AG09309 (cell line): ENCODE measurements at regions not wholly inside any gene's neighbourhood (a gene's known extent, or its start where the extent isn't known, plus 50 kb on each side); places are given as distances from the start of the nearest gene placed in this dataset.

Experiments
- DNase-seq: peaks from one replicate; pipeline ENCODE4 v3.0.0-alpha.2; 2010; ENCODE audit warnings: low read depth
- H3K4me3 ChIP-seq: 2 replicates; pipeline ENCODE4 v1.5.1; 2011; ENCODE audit warnings: mild to moderate bottlenecking, low read depth, low read length, moderate library complexity; ENCODE audit not compliant: control insufficient read depth
- TF ChIP-seq, protein P1 (sequence below): IDR thresholded peaks from 2 replicates; pipeline ENCODE4 v1.5.1; 2011; ENCODE audit warnings: mild to moderate bottlenecking, low read depth, low read length, inconsistent platforms; ENCODE audit not compliant: insufficient read depth, control insufficient read depth; ENCODE audit errors: missing control alignments

DNA sequence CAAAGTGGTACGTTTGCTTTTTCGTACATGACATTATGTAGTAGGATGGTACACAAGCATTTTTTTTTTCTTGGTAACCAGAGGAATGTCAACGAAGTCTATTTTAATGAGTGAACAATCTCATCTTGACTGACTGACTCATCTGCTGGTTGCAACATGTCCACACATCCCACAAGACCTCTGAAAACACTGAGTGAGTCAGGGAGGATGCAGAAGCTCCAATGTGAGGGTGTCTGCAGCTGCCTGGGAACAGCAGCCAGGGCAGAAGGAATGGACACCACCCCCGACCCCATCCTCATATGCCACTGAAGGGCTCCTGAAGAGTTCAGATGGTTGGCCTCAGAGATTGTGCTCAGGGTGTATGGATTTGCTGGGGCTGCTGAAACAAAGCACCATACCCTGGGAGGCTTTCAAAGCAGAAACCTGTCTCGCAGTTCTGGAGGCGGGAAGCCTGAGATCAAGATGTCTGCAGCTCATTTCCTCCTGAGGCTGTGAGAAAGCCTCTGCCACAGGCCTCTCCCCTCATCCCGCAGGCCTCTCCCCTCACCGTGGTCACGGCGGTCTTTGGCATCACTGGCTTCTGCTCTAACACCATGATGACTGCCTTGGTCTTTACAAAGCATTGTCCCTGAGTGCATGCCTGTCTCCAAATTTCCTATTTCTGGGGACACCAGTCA lies 124.6 kb downstream of the LRATD1 start:
- H3K4me3 ChIP-seq: no peak overlapping the region
- DNase-seq: peak; percentile 59
- TF ChIP-seq, protein P1, sequence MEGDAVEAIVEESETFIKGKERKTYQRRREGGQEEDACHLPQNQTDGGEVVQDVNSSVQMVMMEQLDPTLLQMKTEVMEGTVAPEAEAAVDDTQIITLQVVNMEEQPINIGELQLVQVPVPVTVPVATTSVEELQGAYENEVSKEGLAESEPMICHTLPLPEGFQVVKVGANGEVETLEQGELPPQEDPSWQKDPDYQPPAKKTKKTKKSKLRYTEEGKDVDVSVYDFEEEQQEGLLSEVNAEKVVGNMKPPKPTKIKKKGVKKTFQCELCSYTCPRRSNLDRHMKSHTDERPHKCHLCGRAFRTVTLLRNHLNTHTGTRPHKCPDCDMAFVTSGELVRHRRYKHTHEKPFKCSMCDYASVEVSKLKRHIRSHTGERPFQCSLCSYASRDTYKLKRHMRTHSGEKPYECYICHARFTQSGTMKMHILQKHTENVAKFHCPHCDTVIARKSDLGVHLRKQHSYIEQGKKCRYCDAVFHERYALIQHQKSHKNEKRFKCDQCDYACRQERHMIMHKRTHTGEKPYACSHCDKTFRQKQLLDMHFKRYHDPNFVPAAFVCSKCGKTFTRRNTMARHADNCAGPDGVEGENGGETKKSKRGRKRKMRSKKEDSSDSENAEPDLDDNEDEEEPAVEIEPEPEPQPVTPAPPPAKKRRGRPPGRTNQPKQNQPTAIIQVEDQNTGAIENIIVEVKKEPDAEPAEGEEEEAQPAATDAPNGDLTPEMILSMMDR: no peak

DNA sequence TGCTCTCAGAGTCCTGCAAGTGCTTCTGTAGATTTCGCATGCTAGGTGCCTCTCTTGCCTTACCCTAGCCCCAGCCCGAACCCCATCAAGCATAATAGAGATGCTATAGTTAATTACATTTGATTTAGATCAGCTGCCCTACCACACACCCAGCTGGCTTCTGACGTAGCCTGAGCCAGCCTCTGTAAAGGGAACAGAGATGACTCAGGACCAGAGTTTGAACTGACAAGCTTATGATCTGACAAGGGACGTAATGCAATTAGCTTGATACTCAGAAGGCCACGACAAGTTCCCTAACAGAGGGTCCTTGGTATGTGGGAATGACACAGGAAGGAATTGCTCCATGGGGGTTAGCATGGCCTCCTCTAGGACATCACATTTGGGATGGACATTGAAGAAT lies 126.6 kb downstream of the LRATD1 start:
- no peak overlapping the region for H3K4me3 ChIP-seq
- no peak for DNase-seq
- TF ChIP-seq, protein P1: no peak

DNA sequence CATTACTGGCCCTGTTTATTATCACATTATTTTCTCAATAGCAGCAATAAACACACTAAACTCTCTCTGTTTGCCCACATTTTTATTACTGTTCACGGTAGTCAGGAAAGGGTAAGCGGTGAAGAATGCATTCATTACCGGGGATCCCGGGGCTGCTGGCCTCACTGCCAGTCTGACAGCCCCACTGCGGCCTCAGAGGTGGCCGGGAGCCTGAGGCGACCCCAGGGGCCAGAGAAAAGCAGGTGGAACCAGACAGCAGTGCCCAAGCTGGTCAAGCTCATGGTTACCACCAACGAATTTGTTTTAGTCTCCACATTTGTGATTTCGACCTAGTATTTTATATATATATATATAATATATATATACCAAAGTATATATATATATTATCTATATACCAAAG lies 127.7 kb downstream of the LRATD1 start:
- no peak for DNase-seq
- TF ChIP-seq, protein P1: no peak
- H3K4me3 ChIP-seq: no peak overlapping the region

DNA sequence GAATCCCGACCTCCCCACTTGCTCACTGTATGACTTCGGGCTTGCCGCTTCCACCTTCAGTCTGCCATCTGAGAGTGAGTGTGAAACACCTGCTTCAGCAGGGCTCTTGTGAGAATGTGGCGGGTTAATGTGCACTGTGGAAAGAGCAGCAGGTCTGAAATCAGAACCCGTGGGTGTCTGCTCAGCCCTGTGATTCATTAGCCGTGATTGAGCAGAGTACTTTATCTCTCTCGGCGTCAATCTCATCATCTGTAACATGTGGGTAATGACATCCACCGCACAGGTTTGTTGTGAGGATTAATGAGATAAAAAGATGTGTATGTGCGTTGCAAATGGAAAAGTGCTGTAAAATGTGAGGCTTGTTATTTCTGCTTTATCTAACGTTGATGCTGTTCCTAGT lies 128.6 kb downstream of the LRATD1 start:
- DNase-seq: no peak
- TF ChIP-seq, protein P1: no peak
- H3K4me3 ChIP-seq: no peak overlapping the region

DNA sequence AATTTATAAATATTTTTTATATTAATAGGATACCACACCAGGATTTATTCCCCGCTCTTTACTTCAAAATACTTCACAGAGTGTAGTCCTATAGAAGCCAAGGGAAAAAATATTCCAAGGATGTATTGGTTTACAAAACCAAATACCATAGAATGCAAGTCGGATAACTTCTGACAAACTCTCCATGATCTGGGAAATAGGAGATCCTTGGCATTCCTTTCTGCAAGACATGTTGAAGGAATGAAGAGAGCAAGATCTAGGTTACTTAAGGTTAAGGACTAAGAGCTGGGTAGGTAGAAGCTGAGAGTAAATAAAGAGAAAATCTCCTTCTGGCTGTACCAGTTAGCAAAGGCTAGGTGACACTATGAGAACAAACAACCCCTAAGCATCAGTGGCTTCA lies 141.2 kb downstream of the LRATD1 start:
- no peak for DNase-seq
- TF ChIP-seq, protein P1: no peak
- no peak overlapping the region for H3K4me3 ChIP-seq

DNA sequence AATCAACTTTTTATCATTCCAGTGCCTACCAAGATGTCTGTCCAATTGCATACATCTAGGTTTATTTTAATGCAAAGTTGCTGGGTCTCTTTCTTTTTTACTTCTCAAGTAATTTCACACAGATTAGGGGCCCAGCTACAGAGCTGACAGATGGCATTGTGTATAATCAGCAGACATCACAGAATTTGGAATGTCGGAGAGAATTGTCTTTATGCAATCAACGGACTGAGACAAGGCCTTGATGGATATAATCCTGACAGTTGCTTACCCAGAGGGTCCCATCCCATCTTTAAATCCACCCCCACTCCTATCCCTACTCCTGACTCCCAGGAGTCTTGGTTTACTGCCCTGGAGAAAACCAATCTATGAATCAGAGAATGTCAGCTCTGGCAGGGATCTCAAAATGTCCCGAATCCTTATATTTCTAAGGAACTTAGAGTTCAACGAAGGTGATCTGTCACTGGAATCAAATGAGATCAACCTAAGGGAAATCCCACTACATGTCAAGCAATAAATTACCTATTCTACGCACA lies 142.0 kb downstream of the LRATD1 start:
- TF ChIP-seq, protein P1: no peak
- DNase-seq: no peak
- H3K4me3 ChIP-seq: no peak overlapping the region
